Loucy (cell line): ENCODE measurements at regions not wholly inside any gene's neighbourhood (a gene's known extent, or its start where the extent isn't known, plus 50 kb on each side); places are given as distances from the start of the nearest gene placed in this dataset.

Experiments
- CTCF ChIP-seq: fragments of 200-600 bp; sonication (generic); conservative IDR thresholded peaks from 2 replicates; pipeline ENCODE4 v1.5.1; 2014; ENCODE audit warnings: mild to moderate bottlenecking, antibody characterized with exemption, low read length
- EZH2phosphoT487 ChIP-seq: fragments of 200-600 bp; IDR thresholded peaks from 2 replicates; pipeline ENCODE4 v1.6.1; 2018; ENCODE audit warnings: antibody characterized with exemption, mild to moderate bottlenecking, moderate library complexity, borderline replicate concordance

DNA sequence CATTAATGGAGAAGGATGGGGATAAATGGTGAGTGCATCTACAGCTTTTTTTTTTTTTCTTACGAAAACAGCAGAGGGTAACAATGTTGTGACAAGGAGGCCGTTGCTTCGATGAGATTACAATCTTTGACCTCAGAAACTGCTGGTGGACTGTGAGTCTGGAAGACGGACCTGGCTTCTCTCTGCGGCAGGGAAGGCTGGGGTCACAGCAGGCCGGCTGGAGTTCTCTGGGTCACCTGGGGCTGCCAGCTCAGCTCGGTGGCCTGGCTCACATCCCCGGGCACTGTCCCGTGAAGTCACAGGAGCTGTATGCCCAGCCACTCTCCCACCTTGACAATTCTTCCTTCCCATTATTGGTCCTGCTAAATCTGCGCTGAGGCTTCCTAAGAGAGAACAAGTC, 160.8 kb downstream of the ACKR3 start:
- no peak for TF ChIP-seq CTCF
- no peak for TF ChIP-seq EZH2phosphoT487
